Esophagus squamous epithelium (tissue), 5 donors: ENCODE measurements at regions not wholly inside any gene's neighbourhood (a gene's known extent, or its start where the extent isn't known, plus 50 kb on each side); places are given as distances from the start of the nearest gene placed in this dataset.
"Not testable (repeated sequence)": the region's sequence is repeated elsewhere in the genome, so short reads cannot be mapped to it uniquely, and the experiment has no call there.

Experiments
- DNase-seq: peaks from one replicate; lab custom pipeline; 2025; lab: John Stamatoyannopoulos, UW
- H3K27ac ChIP-seq, 4 donors: fragments of 200-600 bp; sonication (generic); one replicate each; pipeline ENCODE4 v1.5.1; 2016 to 2019; ENCODE audit warnings: mild to moderate bottlenecking in 1 of 4
- H3K27me3 ChIP-seq, 4 donors: fragments of 200-600 bp; sonication (generic); 1 replicate in 3 of 4; 2 replicates in 1 of 4; pipeline versions ENCODE4 v1.5.1 to v1.6.0; 2017 to 2021; ENCODE audit warnings: antibody characterized with exemption in 1 of 4
- H3K36me3 ChIP-seq, 3 donors: fragments of 200-600 bp; sonication (generic); one replicate each; pipeline ENCODE4 v1.5.1; 2016 to 2019
- H3K4me1 ChIP-seq, 3 donors: fragments of 200-600 bp; sonication (generic); one replicate each; pipeline ENCODE4 v1.5.1; 2017 to 2019
- H3K4me3 ChIP-seq, 4 donors: fragments of 200-600 bp; sonication (generic); 1 replicate in 3 of 4; 2 replicates in 1 of 4; pipeline ENCODE4 v1.5.1; 2016 to 2019; ENCODE audit warnings: mild to moderate bottlenecking in 2 of 4, moderate library complexity in 1 of 4
- H3K9me3 ChIP-seq, 3 donors: fragments of 200-600 bp; sonication (generic); one replicate each; pipeline ENCODE4 v1.5.1; 2016 to 2019
- CTCF ChIP-seq, 6 experiments: fragments of 450-650 bp in 4 of 6; fragments of 200-600 bp in 2 of 6; sonication (generic) in 2 of 6; IDR thresholded peaks; one replicate each; pipeline ENCODE4 v1.5.1; 2016 to 2019; ENCODE audit warnings: antibody characterized with exemption in 6 of 6, mild to moderate bottlenecking in 4 of 6, moderate library complexity in 4 of 6
- POLR2A ChIP-seq, 4 donors: fragments of 450-650 bp; IDR thresholded peaks; one replicate each; pipeline ENCODE4 v1.6.1; 2017; ENCODE audit warnings: antibody characterized with exemption in 4 of 4, mild to moderate bottlenecking in 4 of 4, moderate library complexity in 3 of 4
- WGBS, 2 donors: methylation state at CpG; one replicate each; pipeline ENCODE4 v1.1.5; 2018; 5-methylcytosine and 5-hydroxymethylcytosine counted together
- intact Hi-C: fragments of 100-400 bp; cut with DNase I; formaldehyde crosslinking; loops from one replicate; pipeline ENCODE4 v1.15.0; 2022
- donor health status: DM: yes; HTN: yes; CAD: no.

- Histone ChIP-seq H3K4me1 (no peaks in the 10 kb centered on the region), H3K4me3 (no peak overlapping the region), H3K36me3 (no peaks in the 10 kb centered on the region), H3K27ac (no peak overlapping the region), H3K27me3 (no peaks in the 10 kb centered on the region), H3K9me3 (no peaks in the 10 kb centered on the region)
- no peak for DNase-seq
- intact Hi-C loops, result loop anchor here (10.0 kb wide), 2 partner anchors 347 to 557 kb away; no protein-coding TSS in a partner anchor
- TF ChIP-seq CTCF (IDR thresholded peaks at IDR 0.05), result no peak
- no peak for TF ChIP-seq POLR2A (IDR thresholded peaks at IDR 0.05)
- WGBS, 2 donors, result 46 to 57% methylated on average over 2 of the region's 2 CpGs
Measured at GRCh38 chr6:137631323-137631722, 137.1 kb upstream of the OLIG3 start.

GRCh38 chr6:137634177-137634576 is 140.0 kb upstream of the OLIG3 start:
- intact Hi-C loops, result loop anchor here (10.0 kb wide), 2 partner anchors 349 to 559 kb away; no protein-coding TSS in a partner anchor
- not testable (repeated sequence) for H3K36me3 ChIP-seq, DNase-seq, H3K4me3 ChIP-seq, H3K27ac ChIP-seq, H3K27me3 ChIP-seq, H3K9me3 ChIP-seq
- H3K4me1 ChIP-seq, result peaks cover 0 to 10% (median 5%) of the 10 kb centered on the region in 3 donors
- 53 to 84% methylated on average over 7 to 9 of the region's 9 CpGs for WGBS, 2 donors

- TF ChIP-seq POLR2A (IDR thresholded peaks at IDR 0.05) (no peak), CTCF (IDR thresholded peaks at IDR 0.05) (no peak)
- 0 to 11% methylated on average over 1 of the region's 1 CpG for WGBS, 2 donors
- Histone ChIP-seq H3K27ac (no peak overlapping the region), H3K27me3 (no peaks in the 10 kb centered on the region), H3K9me3 (no peaks in the 10 kb centered on the region), H3K4me3 (no peak overlapping the region), H3K4me1 (peaks cover 0 to 10% (median 5%) of the 10 kb centered on the region in 3 donors), H3K36me3 (no peaks in the 10 kb centered on the region)
- intact Hi-C loops, result loop anchor here (10.0 kb wide), 2 partner anchors 352 to 562 kb away; no protein-coding TSS in a partner anchor
- no peak for DNase-seq
Measured at GRCh38 chr6:137637121-137637520, 142.9 kb upstream of the OLIG3 start.

GRCh38 chr6:137638926-137639706 is 144.9 kb upstream of the OLIG3 start:
- Histone ChIP-seq H3K9me3 (no peaks in the 10 kb centered on the region), H3K27ac (no peak overlapping the region), H3K4me3 (no peak overlapping the region), H3K36me3 (no peaks in the 10 kb centered on the region), H3K4me1 (peaks cover 0 to 10% (median 5%) of the 10 kb centered on the region in 3 donors), H3K27me3 (no peaks in the 10 kb centered on the region)
- no peak for DNase-seq
- intact Hi-C loops, result loop anchor here (10.0 kb wide), 2 partner anchors 354 to 564 kb away; no protein-coding TSS in a partner anchor
- 41 to 60% methylated on average over 3 of the region's 3 CpGs for WGBS, 2 donors
- TF ChIP-seq POLR2A (IDR thresholded peaks at IDR 0.05) (no peak), CTCF (IDR thresholded peaks at IDR 0.05) (no peak)

- no peak overlapping the region for H3K27ac ChIP-seq
- no peaks in the 10 kb centered on the region for H3K9me3 ChIP-seq
- H3K4me1 ChIP-seq, result peaks cover 0 to 10% (median 5%) of the 10 kb centered on the region in 3 donors
- no peaks in the 10 kb centered on the region for H3K36me3 ChIP-seq
- WGBS, 2 donors, result 90 to 95% methylated on average over 7 of the region's 7 CpGs
- TF ChIP-seq CTCF (IDR thresholded peaks at IDR 0.05) (no peak), POLR2A (IDR thresholded peaks at IDR 0.05) (no peak)
- intact Hi-C loops, result no loop called here
- no peaks in the 10 kb centered on the region for H3K27me3 ChIP-seq
- no peak for DNase-seq
- H3K4me3 ChIP-seq, result no peak overlapping the region
Measured at GRCh38 chr6:137640086-137640485, 145.9 kb upstream of the OLIG3 start.
